ENCODE measurements at regions not wholly inside any gene's neighbourhood (a gene's known extent, or its start where the extent isn't known, plus 50 kb on each side); places are given as distances from the start of the nearest gene placed in this dataset.

DNA sequence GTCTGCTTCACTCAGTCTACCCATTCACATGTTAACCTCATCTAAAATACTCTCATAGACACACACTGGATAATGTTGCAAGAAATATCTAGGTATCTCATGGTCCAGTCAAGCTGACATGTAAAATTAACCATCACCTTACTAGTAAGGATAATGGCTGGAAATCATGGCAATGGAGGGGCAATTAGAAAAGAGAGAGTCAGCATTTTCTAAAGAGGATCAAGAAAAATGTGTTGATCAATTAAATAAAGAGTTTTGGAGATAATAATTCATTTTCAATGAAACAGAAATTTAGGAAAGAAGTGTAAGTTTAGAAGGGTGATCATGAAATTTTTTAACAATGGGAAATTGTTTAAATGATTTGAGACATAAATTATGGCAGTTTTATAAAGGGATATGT lies 1914.1 kb upstream of the IGFBP7 start:
- no peak for TF ChIP-seq CTCF (IDR thresholded peaks at IDR 0.05; ENCODE audit: borderline replicate concordance)
- intact Hi-C loops (cut with micrococcal nuclease): no loop called here
- H3K27me3 ChIP-seq (ENCODE audit: low read depth): no peaks in the 10 kb centered on the region

DNA sequence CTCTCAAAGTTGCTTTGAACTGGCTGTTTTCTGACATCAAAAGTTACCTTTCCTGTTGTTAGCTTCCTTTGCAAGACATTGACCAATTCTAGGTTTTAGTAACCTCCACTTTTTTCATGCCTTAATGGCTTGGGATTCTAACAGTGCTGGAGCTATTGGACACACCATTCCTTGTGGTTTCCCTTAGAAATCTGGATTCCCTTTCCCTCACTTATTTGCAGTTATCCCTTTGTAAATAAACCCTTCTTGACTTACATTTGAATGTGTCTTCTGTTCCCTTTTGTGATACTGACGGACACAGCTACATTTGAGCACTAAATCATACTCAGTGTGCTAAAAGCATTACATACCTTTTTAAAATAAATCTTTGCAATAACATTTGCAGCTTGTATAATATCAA lies 1927.6 kb upstream of the IGFBP7 start:
- intact Hi-C loops (cut with micrococcal nuclease): no loop called here
- H3K27me3 ChIP-seq (ENCODE audit: low read depth): no peaks in the 10 kb centered on the region
- H3K4me1 ChIP-seq: no peaks in the 10 kb centered on the region
- no peaks in the 10 kb centered on the region for H3K36me3 ChIP-seq
- no peak for DNase-seq
- H3K27ac ChIP-seq (replicated peaks): no peak overlapping the region
- no peaks in the 10 kb centered on the region for H3K9me3 ChIP-seq (replicated peaks)
- no peak for TF ChIP-seq CTCF (IDR thresholded peaks at IDR 0.05; ENCODE audit: borderline replicate concordance)
- H3K4me3 ChIP-seq: no peak overlapping the region

More for the DNA sequence above, 1914.1 kb upstream of the IGFBP7 start:
- Histone ChIP-seq H3K9me3 (replicated peaks) (peaks cover 16% of the 10 kb centered on the region), H3K27ac (replicated peaks) (no peak overlapping the region), H3K4me1 (no peaks in the 10 kb centered on the region), H3K36me3 (no peaks in the 10 kb centered on the region), H3K4me3 (no peak overlapping the region)
- DNase-seq: no peak

- Histone ChIP-seq H3K36me3 (no peaks in the 10 kb centered on the region), H3K27me3 (ENCODE audit: low read depth) (no peaks in the 10 kb centered on the region), H3K4me3 (no peak overlapping the region), H3K9me3 (replicated peaks) (no peaks in the 10 kb centered on the region), H3K4me1 (no peaks in the 10 kb centered on the region), H3K27ac (replicated peaks) (no peak overlapping the region)
- no peak for DNase-seq
- intact Hi-C loops (cut with micrococcal nuclease): no loop called here
- TF ChIP-seq CTCF (IDR thresholded peaks at IDR 0.05; ENCODE audit: borderline replicate concordance): no peak
These were observed 1928.9 kb upstream of the IGFBP7 start for GRCh38 chr4:59039046-59039445.

- Histone ChIP-seq H3K4me1 (no peaks in the 10 kb centered on the region), H3K27me3 (ENCODE audit: low read depth) (no peaks in the 10 kb centered on the region), H3K27ac (replicated peaks) (no peak overlapping the region), H3K4me3 (no peak overlapping the region), H3K9me3 (replicated peaks) (no peaks in the 10 kb centered on the region), H3K36me3 (no peaks in the 10 kb centered on the region)
- TF ChIP-seq CTCF (IDR thresholded peaks at IDR 0.05; ENCODE audit: borderline replicate concordance): no peak
- intact Hi-C loops (cut with micrococcal nuclease): no loop called here
- DNase-seq: no peak
These were observed 1934.2 kb upstream of the IGFBP7 start for GRCh38 chr4:59044286-59044900.

DNA sequence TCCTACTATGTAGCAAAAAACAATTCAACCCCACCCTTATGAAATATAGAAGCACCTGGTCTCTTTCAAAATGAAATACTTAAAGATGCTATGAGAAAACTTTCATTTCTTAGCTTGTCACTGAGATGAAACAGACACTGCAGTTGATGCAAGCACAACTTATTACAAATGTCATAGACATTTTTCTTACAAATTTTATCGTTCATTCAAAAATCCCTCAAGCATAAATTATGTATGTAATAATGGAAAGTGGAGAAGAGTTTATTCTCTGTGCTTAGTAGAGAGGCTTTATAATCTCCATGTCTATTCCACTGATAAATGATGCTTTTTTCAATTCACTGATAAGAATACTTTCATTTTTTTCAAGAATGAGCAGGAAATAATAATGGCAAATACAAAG lies 1943.9 kb upstream of the IGFBP7 start:
- no peak for DNase-seq
- intact Hi-C loops (cut with micrococcal nuclease): no loop called here
- Histone ChIP-seq H3K36me3 (no peaks in the 10 kb centered on the region), H3K27me3 (ENCODE audit: low read depth) (no peaks in the 10 kb centered on the region), H3K4me3 (no peak overlapping the region), H3K4me1 (no peaks in the 10 kb centered on the region), H3K9me3 (replicated peaks) (no peaks in the 10 kb centered on the region), H3K27ac (replicated peaks) (no peak overlapping the region)
- TF ChIP-seq CTCF (IDR thresholded peaks at IDR 0.05; ENCODE audit: borderline replicate concordance): no peak

Data from left ventricle myocardium inferior (tissue), 1 donor.